ENCODE measurements at regions not wholly inside any gene's neighbourhood (a gene's known extent, or its start where the extent isn't known, plus 50 kb on each side); places are given as distances from the start of the nearest gene placed in this dataset.

DNA sequence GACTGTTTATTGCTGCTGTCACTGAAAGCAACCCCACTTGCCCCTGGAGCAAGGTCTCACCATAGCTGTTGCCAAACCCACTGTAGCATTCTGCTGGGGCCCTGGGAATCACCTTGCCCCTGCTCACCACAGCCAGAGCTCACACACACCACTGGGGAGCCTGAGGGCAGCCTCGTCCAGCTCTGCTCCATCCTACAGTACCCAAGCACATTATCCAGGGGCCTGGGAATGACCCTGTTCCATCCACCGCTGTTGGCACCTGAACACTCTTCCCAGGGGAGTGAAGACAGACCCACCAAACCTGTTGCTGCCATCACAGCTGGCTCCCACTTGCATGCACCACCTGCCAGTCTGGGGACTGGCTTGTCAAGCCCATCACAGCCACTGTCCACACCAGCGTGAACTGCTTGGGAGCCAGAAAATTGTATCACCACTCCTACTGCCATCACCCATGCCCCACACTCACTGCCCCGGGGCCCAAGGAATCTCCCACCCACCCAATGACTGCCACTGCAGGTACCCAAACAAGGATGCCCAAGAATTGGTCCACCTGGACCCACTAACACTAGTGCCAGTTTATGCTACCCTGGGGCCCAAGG is 811.3 kb downstream of the KLHL13 start:
- no peak for TF ChIP-seq POLR2A (IDR thresholded peaks at IDR 0.05)
- TF ChIP-seq CTCF (IDR thresholded peaks at IDR 0.05) = no peak
